Neural progenitor cell (in vitro differentiated cells): ENCODE measurements at regions not wholly inside any gene's neighbourhood (a gene's known extent, or its start where the extent isn't known, plus 50 kb on each side); places are given as distances from the start of the nearest gene placed in this dataset.

Experiments used
- EZH2 ChIP-seq: fragments of 200-600 bp; sonication (generic); IDR thresholded peaks from 2 replicates; pipeline ENCODE4 v1.6.1; 2017; ENCODE audit warnings: antibody characterized with exemption, mild to moderate bottlenecking, moderate library complexity
- EZH2phosphoT487 ChIP-seq: fragments of 200-600 bp; sonication (generic); IDR thresholded peaks from 2 replicates; pipeline ENCODE4 v1.6.1; 2017; ENCODE audit warnings: antibody characterized with exemption

GRCh38 chr22:49303781-49304461 lies 523.8 kb downstream of the BRD1 start:
- TF ChIP-seq EZH2phosphoT487 (no peak), EZH2 (no peak)
